GM23248 (cell line): ENCODE measurements at regions not wholly inside any gene's neighbourhood (a gene's known extent, or its start where the extent isn't known, plus 50 kb on each side); places are given as distances from the start of the nearest gene placed in this dataset.

Experiments used
- DNase-seq: peaks from one replicate; pipeline ENCODE4 v3.0.0-alpha.2; 2015
- H2AFZ ChIP-seq: fragments of 200-600 bp; sonication (generic); 2 replicates; pipeline ENCODE4 v1.6.1; 2016; ENCODE audit warnings: antibody characterized with exemption
- H3F3A ChIP-seq: fragments of 200-600 bp; sonication (generic); 2 replicates; pipeline ENCODE4 v1.6.1; 2016; ENCODE audit warnings: mild to moderate bottlenecking, antibody characterized with exemption, mixed run types; ENCODE audit not compliant: insufficient read depth
- H3K27ac ChIP-seq: fragments of 200-600 bp; sonication (generic); 2 replicates; pipeline ENCODE4 v1.5.1; 2016; ENCODE audit warnings: mild to moderate bottlenecking
- H3K27me3 ChIP-seq: fragments of 200-600 bp; sonication (generic); replicated peaks from 2 replicates; pipeline ENCODE4 v1.6.1; 2016; ENCODE audit warnings: mild to moderate bottlenecking; ENCODE audit not compliant: insufficient read depth
- H3K36me3 ChIP-seq: fragments of 200-600 bp; sonication (generic); 2 replicates; pipeline ENCODE4 v1.6.1; 2016; ENCODE audit warnings: low read depth, mild to moderate bottlenecking
- H3K4me1 ChIP-seq: fragments of 200-600 bp; sonication (generic); 2 replicates; pipeline ENCODE4 v1.6.1; 2016; ENCODE audit warnings: mild to moderate bottlenecking; ENCODE audit not compliant: insufficient read depth
- H3K4me2 ChIP-seq: fragments of 200-600 bp; sonication (generic); one replicate; pipeline ENCODE4 v1.6.1; 2016; ENCODE audit warnings: mild to moderate bottlenecking; ENCODE audit not compliant: unreplicated experiment
- H3K4me3 ChIP-seq: fragments of 200-600 bp; sonication (generic); 2 replicates; pipeline ENCODE4 v1.5.1; 2016; ENCODE audit warnings: mild to moderate bottlenecking
- H3K79me2 ChIP-seq: fragments of 200-600 bp; sonication (generic); 2 replicates; pipeline ENCODE4 v1.6.1; 2016; ENCODE audit warnings: mild to moderate bottlenecking; ENCODE audit not compliant: insufficient read depth
- H3K9ac ChIP-seq: fragments of 200-600 bp; sonication (generic); 2 replicates; pipeline ENCODE4 v1.6.1; 2016; ENCODE audit warnings: mild to moderate bottlenecking
- H3K9me2 ChIP-seq: fragments of 200-600 bp; sonication (generic); 2 replicates; pipeline ENCODE4 v1.6.1; 2016; ENCODE audit warnings: mixed run types, mild to moderate bottlenecking, moderate library complexity; ENCODE audit not compliant: insufficient read depth
- H3K9me3 ChIP-seq: fragments of 200-600 bp; sonication (generic); one replicate; pipeline ENCODE4 v1.6.1; 2017; ENCODE audit warnings: low read depth
- H4K20me1 ChIP-seq: fragments of 200-600 bp; sonication (generic); 2 replicates; pipeline ENCODE4 v1.6.0; 2016; ENCODE audit not compliant: insufficient read depth
- EZH2 ChIP-seq: fragments of 200-600 bp; sonication (generic); IDR thresholded peaks from 2 replicates; pipeline ENCODE4 v1.6.1; 2018; ENCODE audit warnings: antibody characterized with exemption, mild to moderate bottlenecking; ENCODE audit not compliant: insufficient read depth, poor library complexity, severe bottlenecking
- EZH2phosphoT487 ChIP-seq: fragments of 200-600 bp; sonication (generic); IDR thresholded peaks from 2 replicates; pipeline ENCODE4 v1.6.1; 2018; ENCODE audit warnings: antibody characterized with exemption, moderate library complexity, mild to moderate bottlenecking, low read depth; ENCODE audit not compliant: insufficient read depth
- WGBS, 2 experiments: methylation state at CpG; one replicate each; pipeline ENCODE4 v1.1.6; 2015 to 2017; ENCODE audit warnings: low lambda C conversion rate in 2 of 2, low coverage in 1 of 2; ENCODE audit errors: missing lambda C conversion rate in 2 of 2; 5-methylcytosine and 5-hydroxymethylcytosine counted together
- in situ Hi-C: fragments of 300-500 bp; cut with MboI; formaldehyde crosslinking; loops from 2 replicates; pipeline ENCODE4 v1.15.0; 2020

DNA sequence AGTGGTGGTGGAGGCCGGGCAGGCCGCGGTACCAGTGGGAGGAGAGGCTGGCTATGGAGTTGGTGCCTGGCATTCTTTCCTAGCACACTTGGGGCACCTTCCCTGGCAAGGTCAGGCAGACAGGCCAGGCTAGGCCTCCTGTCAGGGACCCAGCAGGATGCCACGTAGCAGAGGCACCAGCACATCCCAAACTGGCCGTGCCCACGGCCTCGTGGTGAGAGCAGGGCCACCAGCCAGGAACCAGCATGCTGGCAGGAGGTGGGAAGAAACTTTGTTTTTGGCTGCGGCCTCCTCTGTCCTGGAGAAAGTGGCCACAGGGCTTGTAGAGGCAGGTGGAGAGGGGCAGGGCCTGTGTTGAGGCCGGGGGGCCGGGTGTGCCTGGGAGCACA, 57.6 kb upstream of the CBFA2T3 start:
- DNase-seq = no peak
- Histone ChIP-seq H3K27ac (no peak overlapping the region), H3F3A (no peaks in the 10 kb centered on the region), H3K4me3 (no peak overlapping the region), H3K9me2 (no peaks in the 10 kb centered on the region), H2AFZ (no peak overlapping the region), H4K20me1 (no peaks in the 10 kb centered on the region), H3K79me2 (no peaks in the 10 kb centered on the region), H3K4me1 (no peaks in the 10 kb centered on the region), H3K27me3 (0 out of 2 replicates have a peak, but pooled peaks cover 4% of the 10 kb centered on the region), H3K4me2 (no peak overlapping the region), H3K36me3 (no peaks in the 10 kb centered on the region), H3K9ac (no peak overlapping the region), H3K9me3 (no peaks in the 10 kb centered on the region)
- WGBS, 2 experiments = 34 to 46% methylated on average over 8 to 9 of the region's 10 CpGs
- TF ChIP-seq EZH2phosphoT487 (no peak), EZH2 (no peak)
- in situ Hi-C loops = no loop called here

DNA sequence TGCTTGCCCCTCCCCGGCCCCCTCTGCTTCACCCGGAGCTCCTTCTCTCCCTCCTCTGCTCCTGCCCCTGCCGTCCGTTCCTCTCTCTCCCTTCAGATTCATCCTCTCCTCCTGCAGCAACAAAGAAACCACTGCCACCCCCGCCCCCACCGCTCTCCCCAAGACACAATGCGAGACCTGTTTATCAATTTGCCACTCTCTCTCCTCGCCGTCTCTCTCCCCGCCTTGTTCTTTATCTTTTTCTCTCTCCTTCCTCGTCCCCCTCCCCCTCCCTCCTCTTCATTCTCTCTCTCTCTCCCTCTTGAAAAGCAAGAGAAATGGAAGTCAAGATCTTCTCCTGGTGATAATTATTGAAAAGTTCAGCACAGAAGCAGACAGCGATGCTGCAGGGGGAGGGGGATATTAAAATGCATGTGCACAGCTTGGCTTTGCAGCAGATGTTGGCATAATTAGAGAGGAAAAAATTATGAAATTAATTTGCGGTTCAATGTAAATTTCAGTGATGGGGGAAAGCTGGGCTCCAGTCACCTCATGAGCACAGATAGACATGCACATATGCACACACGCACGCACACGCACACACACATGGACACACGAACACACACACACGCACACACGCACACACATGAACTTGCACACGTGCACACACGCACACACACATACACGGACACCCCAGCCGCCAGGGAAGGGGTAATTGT, 58.1 kb upstream of the CBFA2T3 start:
- Histone ChIP-seq H3K27me3 (0 out of 2 replicates have a peak, but pooled peaks cover 4% of the 10 kb centered on the region), H3K9me2 (no peaks in the 10 kb centered on the region), H3K9ac (no peak overlapping the region), H3K36me3 (no peaks in the 10 kb centered on the region), H4K20me1 (no peaks in the 10 kb centered on the region), H3K4me2 (no peak overlapping the region), H3K27ac (no peak overlapping the region), H3K9me3 (no peaks in the 10 kb centered on the region), H3K4me1 (no peaks in the 10 kb centered on the region), H3K4me3 (no peak overlapping the region), H3F3A (no peaks in the 10 kb centered on the region), H2AFZ (no peak overlapping the region), H3K79me2 (no peaks in the 10 kb centered on the region)
- no peak for DNase-seq
- TF ChIP-seq EZH2 = no peak
- no peak for TF ChIP-seq EZH2phosphoT487
- in situ Hi-C loops = no loop called here
- 2 to 4% methylated on average over 16 to 23 of the region's 23 CpGs for whole genome bisulfite sequencing, 2 experiments

DNA sequence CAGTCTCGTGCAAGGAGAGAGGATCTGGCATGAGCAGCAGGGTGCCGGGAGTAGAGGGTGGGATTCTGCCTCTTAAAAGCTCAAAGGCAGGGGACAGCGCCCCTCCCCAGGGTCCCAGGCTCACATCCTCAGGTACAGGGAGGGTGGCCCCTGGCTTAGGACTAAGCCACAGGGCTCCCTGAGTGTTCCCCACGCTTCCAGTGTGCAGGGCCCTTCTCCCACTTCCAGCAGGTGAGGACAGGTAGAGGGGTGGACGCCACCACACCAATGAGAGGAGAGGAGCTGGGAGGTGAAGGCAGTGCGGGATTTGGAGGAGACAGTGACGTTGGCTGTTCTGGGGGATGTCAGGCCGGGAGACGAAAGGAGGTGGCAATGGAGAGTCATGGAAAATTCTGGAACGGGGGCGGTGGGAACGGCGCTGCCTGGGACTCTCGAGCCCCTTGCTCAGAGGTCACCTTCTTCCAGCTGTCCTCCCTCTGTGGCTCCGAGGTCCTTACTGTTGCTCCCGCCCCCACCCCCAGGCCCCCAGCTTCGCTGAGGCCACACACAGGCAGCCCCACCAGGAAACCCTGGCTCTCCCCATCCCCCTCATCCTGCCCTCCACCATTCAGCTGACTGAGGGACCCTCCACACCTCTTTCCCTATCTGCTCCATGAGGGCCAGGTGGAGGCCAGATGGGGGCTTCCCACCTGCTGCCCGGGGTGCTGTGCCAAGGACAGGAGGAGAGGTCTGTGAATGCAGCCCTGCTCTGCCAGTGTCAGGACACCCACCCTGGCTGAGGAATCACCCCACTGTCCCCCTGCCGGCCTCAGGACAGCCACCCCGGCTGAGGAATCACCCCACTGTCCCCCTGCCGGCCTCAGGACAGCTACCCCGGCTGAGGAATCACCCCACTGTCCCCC, 57.7 kb upstream of the ACSF3 start:
- no peak overlapping the region for H3K4me3 ChIP-seq
- H4K20me1 ChIP-seq = no peaks in the 10 kb centered on the region
- H3K4me2 ChIP-seq = no peak overlapping the region
- no peaks in the 10 kb centered on the region for H3K79me2 ChIP-seq
- no peak overlapping the region for H2AFZ ChIP-seq
- DNase-seq = no peak
- H3F3A ChIP-seq = no peaks in the 10 kb centered on the region
- no peaks in the 10 kb centered on the region for H3K9me3 ChIP-seq
- no peak overlapping the region for H3K27ac ChIP-seq
- in situ Hi-C loops = no loop called here
- H3K9ac ChIP-seq = no peak overlapping the region
- WGBS, 2 experiments = 13 to 20% methylated on average over 14 to 20 of the region's 22 CpGs
- H3K4me1 ChIP-seq = no peaks in the 10 kb centered on the region
- TF ChIP-seq EZH2 = no peak
- no peaks in the 10 kb centered on the region for H3K9me2 ChIP-seq
- 0 out of 2 replicates have a peak, but pooled peaks cover 1% of the 10 kb centered on the region for H3K27me3 ChIP-seq
- H3K36me3 ChIP-seq = no peaks in the 10 kb centered on the region

DNA sequence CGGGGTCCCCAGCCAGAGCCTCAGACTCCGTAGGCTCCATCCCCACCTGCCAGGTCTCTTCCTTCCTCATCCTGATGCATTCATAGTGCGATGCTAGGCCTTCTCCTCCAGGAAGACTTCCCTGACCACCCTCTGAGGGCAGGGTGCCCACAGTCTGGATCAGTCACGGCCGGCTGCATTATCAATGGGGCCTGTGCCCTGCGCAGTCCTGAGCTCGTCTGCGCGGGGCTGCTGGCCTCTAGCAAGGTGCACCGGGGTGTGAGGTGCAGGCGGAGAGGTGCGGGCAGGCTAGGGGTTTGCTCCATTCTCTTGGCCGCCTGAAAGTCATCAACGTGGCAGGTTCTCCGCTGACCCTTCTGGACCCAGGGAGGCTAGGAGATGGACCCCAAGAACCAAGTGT, 56.9 kb upstream of the ACSF3 start:
- H3K4me2 ChIP-seq = no peak overlapping the region
- no peaks in the 10 kb centered on the region for H3K36me3 ChIP-seq
- H3K27ac ChIP-seq = no peak overlapping the region
- H2AFZ ChIP-seq = no peak overlapping the region
- no peaks in the 10 kb centered on the region for H3F3A ChIP-seq
- H3K9me2 ChIP-seq = no peaks in the 10 kb centered on the region
- no peaks in the 10 kb centered on the region for H3K27me3 ChIP-seq
- no peak for TF ChIP-seq EZH2
- TF ChIP-seq EZH2phosphoT487 = no peak
- DNase-seq = no peak
- no peaks in the 10 kb centered on the region for H4K20me1 ChIP-seq
- no peak overlapping the region for H3K4me3 ChIP-seq
- H3K9ac ChIP-seq = no peak overlapping the region
- in situ Hi-C loops = no loop called here
- H3K79me2 ChIP-seq = no peaks in the 10 kb centered on the region
- no peaks in the 10 kb centered on the region for H3K4me1 ChIP-seq
- WGBS, 2 experiments = 70 to 79% methylated on average over 15 of the region's 15 CpGs
- H3K9me3 ChIP-seq = no peaks in the 10 kb centered on the region
